ENCODE measurements at regions not wholly inside any gene's neighbourhood (a gene's known extent, or its start where the extent isn't known, plus 50 kb on each side); places are given as distances from the start of the nearest gene placed in this dataset.
"Not testable (repeated sequence)": the region's sequence is repeated elsewhere in the genome, so short reads cannot be mapped to it uniquely, and the experiment has no call there.

DNA sequence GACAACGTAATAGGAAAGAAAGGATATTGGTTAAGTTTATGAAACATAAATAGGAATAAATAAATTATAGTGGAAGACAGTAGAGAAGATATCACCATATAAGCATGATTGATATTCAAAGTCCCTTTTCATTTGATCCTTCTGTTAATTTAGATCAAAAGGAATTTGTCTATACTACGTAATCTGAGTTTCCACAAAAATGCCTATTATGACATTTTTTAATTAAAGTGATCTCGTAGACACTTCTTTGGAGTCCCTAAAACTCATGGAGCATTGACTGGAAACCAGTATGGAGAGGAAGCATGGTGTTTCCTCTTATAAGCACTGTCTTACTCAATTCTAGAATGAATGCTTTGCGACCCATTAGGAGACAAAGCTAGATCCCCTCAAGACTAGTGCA lies 411.4 kb upstream of the SPHKAP start:
- Histone ChIP-seq H3K9me3 (no peaks in the 10 kb centered on the region), H3K36me3 (no peaks in the 10 kb centered on the region)
- WGBS, 5 donors: 45 to 75% (median 63%) methylated on average over 4 of the region's 4 CpGs

DNA sequence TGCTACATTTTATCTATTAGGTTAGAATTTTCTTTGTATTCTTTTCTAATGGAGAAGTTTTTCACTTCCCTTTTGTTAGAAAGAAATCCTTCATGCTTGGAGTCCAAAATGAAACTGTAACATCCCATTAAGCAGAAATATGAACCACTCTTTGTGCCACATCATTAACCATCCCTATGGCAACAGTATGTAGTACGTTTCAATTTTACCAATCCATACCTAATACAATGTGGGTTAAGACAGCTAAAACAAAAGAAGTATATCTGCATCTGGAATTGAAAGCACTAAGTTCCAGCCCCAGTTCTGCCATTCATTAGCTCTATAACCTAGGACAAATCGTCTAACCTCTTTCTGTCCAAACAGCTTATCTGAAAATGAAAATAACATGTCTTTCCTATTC lies 409.2 kb upstream of the SPHKAP start:
- H3K27me3 ChIP-seq: no peaks in the 10 kb centered on the region
- no peak for DNase-seq
- H3K36me3 ChIP-seq: no peaks in the 10 kb centered on the region
- WGBS, 5 donors: 73 to 84% (median 76%) methylated on average over 2 of the region's 2 CpGs
- TF ChIP-seq POLR2AphosphoS5 (IDR thresholded peaks at IDR 0.05): no peak
- TF ChIP-seq, protein P1, sequence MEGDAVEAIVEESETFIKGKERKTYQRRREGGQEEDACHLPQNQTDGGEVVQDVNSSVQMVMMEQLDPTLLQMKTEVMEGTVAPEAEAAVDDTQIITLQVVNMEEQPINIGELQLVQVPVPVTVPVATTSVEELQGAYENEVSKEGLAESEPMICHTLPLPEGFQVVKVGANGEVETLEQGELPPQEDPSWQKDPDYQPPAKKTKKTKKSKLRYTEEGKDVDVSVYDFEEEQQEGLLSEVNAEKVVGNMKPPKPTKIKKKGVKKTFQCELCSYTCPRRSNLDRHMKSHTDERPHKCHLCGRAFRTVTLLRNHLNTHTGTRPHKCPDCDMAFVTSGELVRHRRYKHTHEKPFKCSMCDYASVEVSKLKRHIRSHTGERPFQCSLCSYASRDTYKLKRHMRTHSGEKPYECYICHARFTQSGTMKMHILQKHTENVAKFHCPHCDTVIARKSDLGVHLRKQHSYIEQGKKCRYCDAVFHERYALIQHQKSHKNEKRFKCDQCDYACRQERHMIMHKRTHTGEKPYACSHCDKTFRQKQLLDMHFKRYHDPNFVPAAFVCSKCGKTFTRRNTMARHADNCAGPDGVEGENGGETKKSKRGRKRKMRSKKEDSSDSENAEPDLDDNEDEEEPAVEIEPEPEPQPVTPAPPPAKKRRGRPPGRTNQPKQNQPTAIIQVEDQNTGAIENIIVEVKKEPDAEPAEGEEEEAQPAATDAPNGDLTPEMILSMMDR (IDR thresholded peaks at IDR 0.05): no peak
- no peak for TF ChIP-seq EP300 (IDR thresholded peaks at IDR 0.05)
- TF ChIP-seq POLR2A (IDR thresholded peaks at IDR 0.05): no peak
- no peak overlapping the region for H3K27ac ChIP-seq
- H3K9me3 ChIP-seq: no peaks in the 10 kb centered on the region
- no peak overlapping the region for H3K4me3 ChIP-seq
- intact Hi-C loops (cut with DNase I; ENCODE audit: low total_unique reads): no loop called here
- H3K4me1 ChIP-seq: no peaks in the 10 kb centered on the region

More for the DNA sequence above, 411.4 kb upstream of the SPHKAP start:
- H3K4me1 ChIP-seq: no peaks in the 10 kb centered on the region
- no peak overlapping the region for H3K4me3 ChIP-seq
- TF ChIP-seq POLR2A (IDR thresholded peaks at IDR 0.05) (no peak), EP300 (IDR thresholded peaks at IDR 0.05) (no peak), POLR2AphosphoS5 (IDR thresholded peaks at IDR 0.05) (no peak)
- TF ChIP-seq, protein P1 (IDR thresholded peaks at IDR 0.05): no peak
- no peaks in the 10 kb centered on the region for H3K27me3 ChIP-seq
- intact Hi-C loops (cut with DNase I; ENCODE audit: low total_unique reads): no loop called here
- DNase-seq: no peak
- H3K27ac ChIP-seq: no peak overlapping the region

GRCh38 chr2:228589115-228589514 lies 407.6 kb upstream of the SPHKAP start:
- Histone ChIP-seq H3K9me3 (no peaks in the 10 kb centered on the region), H3K4me3 (no peak overlapping the region), H3K27ac (no peak overlapping the region), H3K36me3 (no peaks in the 10 kb centered on the region), H3K4me1 (no peaks in the 10 kb centered on the region), H3K27me3 (no peaks in the 10 kb centered on the region)
- DNase-seq: no peak
- TF ChIP-seq POLR2AphosphoS5 (IDR thresholded peaks at IDR 0.05) (no peak), EP300 (IDR thresholded peaks at IDR 0.05) (no peak), POLR2A (IDR thresholded peaks at IDR 0.05) (no peak)
- TF ChIP-seq, protein P1 (IDR thresholded peaks at IDR 0.05): no peak
- intact Hi-C loops (cut with DNase I; ENCODE audit: low total_unique reads): no loop called here
- 65 to 74% (median 68%) methylated on average over 4 of the region's 4 CpGs for WGBS, 5 donors

GRCh38 chr2:228581731-228582130 lies 400.2 kb upstream of the SPHKAP start:
- Histone ChIP-seq H3K4me3 (no peak overlapping the region), H3K36me3 (no peaks in the 10 kb centered on the region), H3K27ac (no peak overlapping the region), H3K27me3 (no peaks in the 10 kb centered on the region), H3K9me3 (no peaks in the 10 kb centered on the region), H3K4me1 (no peaks in the 10 kb centered on the region)
- no peak for TF ChIP-seq POLR2A (IDR thresholded peaks at IDR 0.05)
- intact Hi-C loops (cut with DNase I; ENCODE audit: low total_unique reads): no loop called here
- no peak for DNase-seq

- no peak for TF ChIP-seq POLR2A (IDR thresholded peaks at IDR 0.05)
- no peak for TF ChIP-seq EP300 (IDR thresholded peaks at IDR 0.05)
- TF ChIP-seq, protein P1 (IDR thresholded peaks at IDR 0.05): no peak
- no peak for TF ChIP-seq POLR2AphosphoS5 (IDR thresholded peaks at IDR 0.05)
- Histone ChIP-seq H3K36me3 (no peaks in the 10 kb centered on the region), H3K4me3 (no peak overlapping the region), H3K9me3 (no peaks in the 10 kb centered on the region), H3K27me3 (no peaks in the 10 kb centered on the region), H3K27ac (no peak overlapping the region), H3K4me1 (no peaks in the 10 kb centered on the region)
- no peak for DNase-seq
- intact Hi-C loops (cut with DNase I; ENCODE audit: low total_unique reads): no loop called here
- 30 to 46% (median 42%) methylated on average over 1 of the region's 1 CpG for WGBS, 5 donors
Measured at GRCh38 chr2:228575897-228576296, 394.4 kb upstream of the SPHKAP start.

DNA sequence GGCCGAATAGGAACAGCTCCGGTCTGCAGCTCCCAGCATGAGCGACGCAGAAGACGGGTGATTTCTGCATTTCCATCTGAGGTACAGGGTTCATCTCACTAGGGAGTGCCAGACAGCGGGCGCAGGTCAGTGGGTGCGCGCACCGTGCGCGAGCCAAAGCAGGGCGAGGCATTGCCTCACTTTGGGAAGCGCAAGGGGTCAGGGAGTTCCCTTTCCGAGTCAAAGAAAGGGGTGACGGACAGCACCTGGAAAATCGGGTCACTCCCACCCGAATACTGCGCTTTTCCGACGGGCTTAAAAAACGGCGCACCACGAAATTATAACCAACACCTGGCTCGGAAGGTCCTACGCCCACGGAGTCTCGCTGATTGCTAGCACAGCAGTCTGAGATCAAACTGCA lies 386.8 kb upstream of the SPHKAP start:
- H3K4me3 ChIP-seq; H3K27ac ChIP-seq; H3K4me1 ChIP-seq; H3K36me3 ChIP-seq; intact Hi-C loops (cut with DNase I; ENCODE audit: low total_unique reads); H3K9me3 ChIP-seq; H3K27me3 ChIP-seq; DNase-seq: not testable (repeated sequence)
- WGBS, 5 donors: 86 to 90% (median 88%) methylated on average over 25 to 28 of the region's 28 CpGs

All from stomach (tissue), 8 donors.